AG09309 (cell line): ENCODE measurements at regions not wholly inside any gene's neighbourhood (a gene's known extent, or its start where the extent isn't known, plus 50 kb on each side); places are given as distances from the start of the nearest gene placed in this dataset.

Source experiments
- DNase-seq: peaks from one replicate; pipeline ENCODE4 v3.0.0-alpha.2; 2010; ENCODE audit warnings: low read depth
- H3K4me3 ChIP-seq: 2 replicates; pipeline ENCODE4 v1.5.1; 2011; ENCODE audit warnings: mild to moderate bottlenecking, low read depth, low read length, moderate library complexity; ENCODE audit not compliant: control insufficient read depth
- CTCF ChIP-seq: IDR thresholded peaks from 2 replicates; pipeline ENCODE4 v1.5.1; 2011; ENCODE audit warnings: mild to moderate bottlenecking, low read depth, low read length, inconsistent platforms; ENCODE audit not compliant: insufficient read depth, control insufficient read depth; ENCODE audit errors: missing control alignments

- TF ChIP-seq CTCF = no peak
- H3K4me3 ChIP-seq = no peak overlapping the region
- peak; percentile 52 for DNase-seq
Measured at GRCh38 chr11:122317305-122317704, 201.3 kb upstream of the BLID start.

- H3K4me3 ChIP-seq = no peak overlapping the region
- no peak for DNase-seq
- no peak for TF ChIP-seq CTCF
Measured at GRCh38 chr11:122313581-122313980, 197.6 kb upstream of the BLID start.

GRCh38 chr11:122311216-122311755 lies 195.3 kb upstream of the BLID start:
- H3K4me3 ChIP-seq = no peak overlapping the region
- TF ChIP-seq CTCF = no peak
- no peak for DNase-seq

GRCh38 chr11:122310766-122311165 lies 194.8 kb upstream of the BLID start:
- H3K4me3 ChIP-seq = no peak overlapping the region
- no peak for DNase-seq
- no peak for TF ChIP-seq CTCF

GRCh38 chr11:122309262-122309925 lies 193.4 kb upstream of the BLID start:
- no peak for TF ChIP-seq CTCF
- H3K4me3 ChIP-seq = no peak overlapping the region
- DNase-seq = no peak

GRCh38 chr11:122308226-122308625 lies 192.2 kb upstream of the BLID start:
- DNase-seq = no peak
- no peak overlapping the region for H3K4me3 ChIP-seq
- TF ChIP-seq CTCF = no peak
